A673 (cell line): ENCODE measurements at regions not wholly inside any gene's neighbourhood (a gene's known extent, or its start where the extent isn't known, plus 50 kb on each side); places are given as distances from the start of the nearest gene placed in this dataset.

Experiments
- CTCF ChIP-seq: fragments of 300-800, 200-600 bp; sonication (generic); conservative IDR thresholded peaks from 2 replicates; pipeline ENCODE4 v1.5.1; 2017; ENCODE audit warnings: low read depth, mild to moderate bottlenecking, antibody characterized with exemption, low read length, moderate library complexity, mixed read lengths
- EZH2 ChIP-seq: fragments of 200-600 bp; sonication (generic); IDR thresholded peaks from 2 replicates; pipeline ENCODE4 v1.6.1; 2017; ENCODE audit warnings: borderline replicate concordance, low read depth, mild to moderate bottlenecking, mixed read lengths, antibody characterized with exemption, low read length; ENCODE audit not compliant: poor library complexity, severe bottlenecking

DNA sequence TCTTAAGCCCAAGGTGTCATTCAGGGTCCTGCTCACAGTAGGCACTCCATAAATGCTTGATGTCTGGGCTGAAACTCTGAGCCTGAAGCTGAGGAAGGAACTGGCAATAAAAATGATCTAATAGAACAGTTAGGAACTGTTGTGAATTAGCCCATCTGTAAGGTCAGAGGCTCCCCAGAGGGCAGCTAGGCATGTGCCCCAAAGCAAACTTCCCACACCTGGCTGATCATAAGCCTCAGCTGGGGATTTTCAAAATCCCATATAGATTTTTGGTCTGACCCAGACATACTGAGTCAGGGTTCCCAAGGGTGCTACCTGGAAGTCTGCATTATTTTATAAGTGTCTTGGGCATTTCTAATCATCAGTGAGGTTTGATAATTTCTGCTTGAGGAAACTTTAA, 309.4 kb upstream of the PROX1 start:
- TF ChIP-seq CTCF (no peak), EZH2 (no peak)
